HG02943 (cell line): ENCODE measurements at regions not wholly inside any gene's neighbourhood (a gene's known extent, or its start where the extent isn't known, plus 50 kb on each side); places are given as distances from the start of the nearest gene placed in this dataset.
A peak's percentile ranks its signal among the peaks of the same experiment; 100 is the strongest.
"Not testable (repeated sequence)": the region's sequence is repeated elsewhere in the genome, so short reads cannot be mapped to it uniquely, and the experiment has no call there.

Experiments used
- ATAC-seq: cut with Tn5 transposase; IDR thresholded peaks from one replicate; pipeline ENCODE4 v1.9.1; 2021; ENCODE audit warnings: mild to moderate bottlenecking, low read depth, moderate library complexity; ENCODE audit not compliant: unreplicated experiment

GRCh38 chr10:4902571-4903011 is 60.6 kb upstream of the AKR1C1 start:
- peak; percentile 55 for ATAC-seq

- not testable (repeated sequence) for ATAC-seq
These were observed 60.1 kb upstream of the AKR1C1 start for GRCh38 chr10:4903126-4903525.

- ATAC-seq = not testable (repeated sequence)
These were observed 59.5 kb upstream of the AKR1C1 start for GRCh38 chr10:4903675-4904074.

GRCh38 chr10:4909118-4909517 is 54.1 kb upstream of the AKR1C1 start:
- ATAC-seq = no peak
